HepG2 (cell line): ENCODE measurements at regions not wholly inside any gene's neighbourhood (a gene's known extent, or its start where the extent isn't known, plus 50 kb on each side); places are given as distances from the start of the nearest gene placed in this dataset.

Experiments
- ATAC-seq: fragments of 200-7000 bp; cut with Tn5 transposase; 3 replicates; pipeline ENCODE4 v1.9.1; 2020; ENCODE audit warnings: mild to moderate bottlenecking, moderate library complexity
- BruUV-seq: library from RNA; stranded (reverse); fragments of 400-500 nt; replicated peaks from 2 replicates; lab custom pipeline; 2021; lab: Mats Ljungman, UMichigan
- CTCF ChIA-PET: fragments of 300-600 bp; formaldehyde crosslinking; extraction: SDS; loops from one replicate; lab custom pipeline; 2021; ENCODE audit warnings: low total read pairs, inconsistent platforms, low intra/inter-chr PET ratio; lab: Yijun Ruan, JAX
- POLR2A ChIA-PET: fragments of 350-600 bp; sonication (Branson Sonifier 250); formaldehyde crosslinking; loops from one replicate; lab custom pipeline; 2020; ENCODE audit warnings: antibody characterized with exemption, inconsistent platforms; lab: Yijun Ruan, JAX
- DNase-seq: peaks from one replicate; pipeline ENCODE4 v3.0.0-alpha.2; 2015; ENCODE audit warnings: low spot score
- FAIRE-seq: peaks from 3 replicates; lab custom pipeline; 2011; peaks lifted over from hg19 to GRCh38; lab: Jason Lieb, UNC
- H2AFZ ChIP-seq: one replicate; pipeline ENCODE4 v1.6.1; 2011; ENCODE audit warnings: low read length, inconsistent platforms
- H3K27ac ChIP-seq: fragments of 300-600 bp; 3 replicates; pipeline ENCODE4 v1.8.0; 2011; ENCODE audit warnings: mixed run types, mild to moderate bottlenecking, mixed read lengths, low read length, inconsistent platforms; ENCODE audit not compliant: insufficient read depth; ENCODE audit errors: extremely low read length
- H3K27me3 ChIP-seq, 2 experiments: fragments of 200-600 bp in 1 of 2; 2 replicates in 1 of 2; 3 replicates in 1 of 2; pipeline versions ENCODE4 v1.6.0 to v1.8.0; 2011; ENCODE audit warnings: low read length in 2 of 2, mild to moderate bottlenecking in 2 of 2, moderate library complexity in 2 of 2, inconsistent platforms in 1 of 2; ENCODE audit not compliant: insufficient read depth in 2 of 2, control insufficient read depth in 1 of 2
- H3K36me3 ChIP-seq, 2 experiments: fragments of 200-600 bp in 1 of 2; replicated peaks in 1 of 2; 2 replicates in 1 of 2; 3 replicates in 1 of 2; pipeline versions ENCODE4 v1.5.1 to v1.8.0; 2011; ENCODE audit warnings: low read length in 2 of 2, inconsistent platforms in 1 of 2; ENCODE audit not compliant: insufficient read depth in 2 of 2, control insufficient read depth in 1 of 2
- H3K4me1 ChIP-seq: 2 replicates; pipeline ENCODE4 v1.5.1; 2012; ENCODE audit warnings: low read length, inconsistent platforms; ENCODE audit not compliant: insufficient read depth
- H3K4me2 ChIP-seq: 2 replicates; pipeline ENCODE4 v1.6.0; 2011; ENCODE audit warnings: low read depth, low read length, inconsistent platforms
- H3K4me3 ChIP-seq, 3 experiments: fragments of 200-600 bp in 1 of 3; sonication (generic), shearing (Covaris generic) in 1 of 3; replicated peaks in 1 of 3; 2 replicates each; pipeline ENCODE4 v1.5.1; 2011 to 2016; ENCODE audit warnings: low read length in 3 of 3, inconsistent platforms in 2 of 3, low read depth in 2 of 3, mild to moderate bottlenecking in 2 of 3, control low read depth in 1 of 3, mixed read lengths in 1 of 3; ENCODE audit not compliant: insufficient read depth in 1 of 3
- H3K79me2 ChIP-seq: one replicate; pipeline ENCODE4 v1.6.1; 2011; ENCODE audit warnings: low read length, inconsistent platforms; ENCODE audit not compliant: insufficient read depth
- H3K9ac ChIP-seq: 2 replicates; pipeline ENCODE4 v1.6.0; 2011; ENCODE audit warnings: mild to moderate bottlenecking, low read depth, low read length, inconsistent platforms; ENCODE audit not compliant: insufficient read depth
- H3K9me3 ChIP-seq: 2 replicates; pipeline ENCODE4 v1.5.1; 2012; ENCODE audit warnings: mild to moderate bottlenecking, low read length
- H4K20me1 ChIP-seq: 2 replicates; pipeline ENCODE4 v1.6.0; 2011; ENCODE audit warnings: inconsistent platforms, mild to moderate bottlenecking, low read length, moderate library complexity; ENCODE audit not compliant: insufficient read depth
- ARID3A ChIP-seq: IDR thresholded peaks from 2 replicates; pipeline ENCODE4 v1.6.1; 2012; ENCODE audit warnings: low read depth, low read length, improper control_type of control experiment
- ARNT ChIP-seq: fragments of 450-650 bp; IDR thresholded peaks from 2 replicates; pipeline ENCODE4 v1.6.1; 2017
- ATF7 ChIP-seq, 2 experiments: fragments of 450-650 bp in 1 of 2; sonication (generic) in 1 of 2; formaldehyde crosslinking in 1 of 2; IDR thresholded peaks; 2 replicates each; pipeline versions ENCODE4 v1.4.0 to v1.6.1; 2016 to 2020; ENCODE audit warnings: antibody characterized with exemption in 1 of 2, mild to moderate bottlenecking in 1 of 2, missing genetic modification reagents in 1 of 2
- FOSL2 ChIP-seq: sonication (generic); formaldehyde crosslinking; IDR thresholded peaks from 2 replicates; pipeline ENCODE4 v1.4.0; 2020; ENCODE audit warnings: missing genetic modification reagents
- FOXK2 ChIP-seq: fragments of 450-650 bp; IDR thresholded peaks from 2 replicates; pipeline ENCODE4 v1.6.1; 2016
- GTF2F1 ChIP-seq: fragments of 150-350 bp; IDR thresholded peaks from 2 replicates; pipeline ENCODE4 v1.6.1; 2014; ENCODE audit warnings: low read length
- ZBTB20 ChIP-seq: sonication (generic); formaldehyde crosslinking; IDR thresholded peaks from 2 replicates; pipeline ENCODE4 v1.8.1; 2023; ENCODE audit warnings: missing genetic modification reagents, low read depth, mild to moderate bottlenecking, borderline replicate concordance
- ZBTB40 ChIP-seq, 2 experiments: fragments of 450-650 bp in 1 of 2; sonication (generic) in 1 of 2; formaldehyde crosslinking in 1 of 2; IDR thresholded peaks; 2 replicates each; pipeline versions ENCODE4 v1.6.1 to v1.8.0; 2016 to 2022; ENCODE audit warnings: antibody characterized with exemption in 1 of 2, mild to moderate bottlenecking in 1 of 2, missing genetic modification reagents in 1 of 2
- ZFAT ChIP-seq: sonication (generic); formaldehyde crosslinking; conservative IDR thresholded peaks from 2 replicates; pipeline ENCODE4 v1.8.1; 2023; ENCODE audit warnings: missing genetic modification reagents, inconsistent platforms
- ZNF24 ChIP-seq: fragments of 450-650 bp; IDR thresholded peaks from 2 replicates; pipeline ENCODE4 v1.6.1; 2017; ENCODE audit warnings: antibody characterized with exemption, mild to moderate bottlenecking
- ZNF382 ChIP-seq: sonication (generic); formaldehyde crosslinking; IDR thresholded peaks from 2 replicates; pipeline ENCODE4 v1.5.0; 2020; ENCODE audit warnings: missing genetic modification reagents, mild to moderate bottlenecking, borderline replicate concordance
- ZNF766 ChIP-seq: sonication (generic); formaldehyde crosslinking; IDR thresholded peaks from 2 replicates; pipeline ENCODE4 v1.5.0; 2020; ENCODE audit warnings: missing genetic modification reagents, borderline replicate concordance
- WGBS: methylation state at CpG from one replicate; pipeline ENCODE4 v1.1.6; 2017; ENCODE audit warnings: low lambda C conversion rate; 5-methylcytosine and 5-hydroxymethylcytosine counted together
- in situ Hi-C: cut with HindIII; loops from 2 replicates; pipeline ENCODE4 v1.10.0; 2017; ENCODE audit warnings: low pct_unique_long_range_greater_than_20kb; ENCODE audit not compliant: extremely low pct_ligation_motif_present
- intact Hi-C: fragments of 100-400 bp; cut with micrococcal nuclease; formaldehyde crosslinking; loops from one replicate; pipeline ENCODE4 v1.10.0; 2022; ENCODE audit not compliant: unreplicated experiment

GRCh38 chr4:124817531-124817930 is 105.0 kb upstream of the ANKRD50 start:
- BruUV-seq: no TSS peak
- H3K9ac ChIP-seq: no peak overlapping the region

More at GRCh38 chr4:124817531-124817930, 105.0 kb upstream of the ANKRD50 start:
- in situ Hi-C loops (no loop called here), intact Hi-C loops (loop anchor here (5.0 kb wide), 1 partner anchor 1255 kb away; no protein-coding TSS in a partner anchor)
- POLR2A ChIA-PET: no interaction called here
- Histone ChIP-seq H3K9me3 (peaks cover 15% of the 10 kb centered on the region), H3K79me2 (no peaks in the 10 kb centered on the region), H3K4me3 (no peak overlapping the region), H2AFZ (no peak overlapping the region), H3K4me2 (no peak overlapping the region), H3K4me1 (no peaks in the 10 kb centered on the region), H3K36me3 (no peaks in the 10 kb centered on the region), H4K20me1 (no peaks in the 10 kb centered on the region)
- FAIRE-seq (no peak), DNase-seq (no peak), ATAC-seq (no peak)
- 2% methylated on average over 1 of the region's 1 CpG for WGBS
- TF ChIP-seq FOSL2 (no peak), ZNF382 (CRISPR knock-in tag) (no peak), ZFAT (CRISPR knock-in tag) (no peak), ZNF766 (CRISPR knock-in tag) (no peak), ARID3A (no peak), ZNF24 (no peak), ZBTB20 (CRISPR knock-in tag) (no peak), FOXK2 (no peak), ATF7 (IDR thresholded peaks at IDR 0.05) (no peak), ATF7 (CRISPR knock-in tag; IDR thresholded peaks at IDR 0.05) (no peak), ZBTB40 (IDR thresholded peaks at IDR 0.05) (no peak), ZBTB40 (CRISPR knock-in tag; IDR thresholded peaks at IDR 0.05) (no peak), ARNT (no peak), GTF2F1 (no peak)
- TF ChIP-seq, all 625 proteins: peak for 0
- no peaks in the 10 kb centered on the region for H3K27me3 ChIP-seq
- CTCF ChIA-PET: no interaction called here
- H3K27ac ChIP-seq: no peak overlapping the region
